ENCODE measurements at regions not wholly inside any gene's neighbourhood (a gene's known extent, or its start where the extent isn't known, plus 50 kb on each side); places are given as distances from the start of the nearest gene placed in this dataset.
"Not testable (repeated sequence)": the region's sequence is repeated elsewhere in the genome, so short reads cannot be mapped to it uniquely, and the experiment has no call there.

DNA sequence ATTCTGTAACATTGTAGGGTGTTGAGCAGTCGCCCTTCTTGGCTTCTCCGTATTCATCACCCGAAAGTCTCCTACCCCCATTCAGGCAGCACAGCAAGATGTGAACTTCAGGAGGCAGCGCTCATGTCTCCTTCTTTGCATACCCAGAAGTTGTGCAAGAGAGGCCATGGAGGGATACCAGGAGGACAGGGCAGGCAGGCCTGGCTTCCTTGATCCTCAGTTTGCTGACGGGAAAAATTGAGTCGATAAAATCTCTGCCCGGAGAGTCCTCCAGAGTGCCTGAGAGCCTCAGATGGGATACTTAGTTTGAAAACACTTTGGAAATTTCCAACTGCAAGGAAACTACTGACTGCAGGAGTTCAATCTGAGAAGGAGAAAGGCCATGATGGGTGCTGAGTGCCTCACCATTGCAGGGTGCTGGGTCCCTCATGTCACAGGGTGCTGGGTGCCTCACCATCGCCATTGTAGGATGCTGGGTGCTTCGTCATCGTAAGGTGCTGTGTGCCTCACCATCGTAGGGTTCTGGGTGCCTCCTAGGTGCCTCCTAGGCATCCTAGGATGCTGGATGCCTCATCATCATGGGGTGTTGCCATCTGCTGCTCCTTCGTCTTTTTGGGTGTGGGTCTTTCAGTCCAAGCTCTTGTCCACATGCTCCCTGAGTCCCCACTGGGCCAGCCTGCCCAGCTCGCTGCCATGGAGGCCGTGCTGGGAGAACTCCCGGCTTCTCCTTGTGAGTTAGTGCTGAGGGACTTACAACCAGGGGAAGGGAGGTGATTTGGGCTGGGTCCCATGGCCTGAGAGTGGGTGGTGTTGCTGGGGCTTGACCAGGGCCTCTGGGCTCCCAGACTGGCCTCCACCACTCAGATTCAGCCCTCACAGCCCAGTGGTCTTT, 162.4 kb downstream of the DDX1 start:
- no peak for DNase-seq

DNA sequence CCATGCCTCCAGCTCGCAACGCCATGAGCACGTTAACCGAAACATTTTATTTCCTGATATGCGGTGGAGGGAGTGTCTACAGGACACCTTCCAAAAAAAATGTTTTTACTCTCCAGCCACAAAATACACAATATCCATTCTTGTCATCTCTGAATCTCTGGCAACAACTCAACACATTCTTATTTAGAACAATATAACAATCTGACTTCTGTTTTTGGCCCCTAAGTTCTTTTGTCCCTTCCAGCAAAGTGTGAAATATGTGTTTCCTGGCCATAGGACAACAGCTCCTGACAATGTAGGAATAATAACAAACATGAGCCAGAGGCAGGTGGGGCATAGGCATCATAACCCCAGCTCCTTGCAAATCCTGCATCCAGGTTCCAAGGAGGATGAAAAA, 163.0 kb downstream of the DDX1 start:
- DNase-seq: no peak

DNA sequence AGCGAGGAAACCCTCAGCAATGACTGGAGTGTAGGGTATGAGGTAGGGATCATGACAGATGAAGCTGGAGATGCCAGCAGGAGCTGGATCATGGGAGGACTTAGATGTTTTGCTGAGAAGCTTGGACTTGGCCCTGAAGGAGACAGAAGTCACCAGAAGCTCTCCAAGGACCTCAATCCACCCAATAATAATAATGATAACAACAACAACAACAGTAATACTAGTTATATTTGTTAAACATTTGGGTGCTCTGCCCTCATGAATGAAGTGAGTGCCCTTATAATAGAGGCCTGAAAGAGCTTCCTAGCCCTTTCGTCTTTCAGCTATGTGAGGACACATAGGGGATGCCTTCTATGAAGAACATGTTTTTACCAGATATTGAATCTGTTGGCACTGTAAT, 163.9 kb downstream of the DDX1 start:
- DNase-seq: no peak

DNA sequence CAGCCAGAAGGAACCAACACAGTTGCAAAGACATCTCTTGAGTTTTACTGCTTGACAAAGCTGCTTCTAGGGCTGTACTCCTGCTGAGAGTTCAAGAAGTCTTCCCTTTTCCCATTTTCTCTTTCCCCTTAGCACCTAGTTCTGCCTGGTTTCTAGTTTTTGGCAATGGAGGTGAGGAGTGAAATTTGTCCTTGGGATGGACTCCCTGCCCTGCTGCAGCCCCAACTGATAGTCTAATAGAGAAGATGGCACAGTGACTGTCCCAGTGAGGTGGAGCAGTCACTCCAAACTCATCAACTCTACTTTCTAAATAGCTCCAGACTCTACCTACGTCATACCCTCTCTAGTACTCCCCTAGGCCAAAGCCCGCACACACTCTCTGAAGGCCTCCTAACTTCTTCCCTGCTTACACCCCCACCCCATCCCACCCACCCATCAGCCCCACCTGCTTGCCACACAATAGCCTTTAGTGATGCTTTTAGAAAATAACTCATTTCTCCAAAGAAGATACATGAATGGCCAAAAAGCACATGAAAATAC, 164.4 kb downstream of the DDX1 start:
- no peak for DNase-seq

DNA sequence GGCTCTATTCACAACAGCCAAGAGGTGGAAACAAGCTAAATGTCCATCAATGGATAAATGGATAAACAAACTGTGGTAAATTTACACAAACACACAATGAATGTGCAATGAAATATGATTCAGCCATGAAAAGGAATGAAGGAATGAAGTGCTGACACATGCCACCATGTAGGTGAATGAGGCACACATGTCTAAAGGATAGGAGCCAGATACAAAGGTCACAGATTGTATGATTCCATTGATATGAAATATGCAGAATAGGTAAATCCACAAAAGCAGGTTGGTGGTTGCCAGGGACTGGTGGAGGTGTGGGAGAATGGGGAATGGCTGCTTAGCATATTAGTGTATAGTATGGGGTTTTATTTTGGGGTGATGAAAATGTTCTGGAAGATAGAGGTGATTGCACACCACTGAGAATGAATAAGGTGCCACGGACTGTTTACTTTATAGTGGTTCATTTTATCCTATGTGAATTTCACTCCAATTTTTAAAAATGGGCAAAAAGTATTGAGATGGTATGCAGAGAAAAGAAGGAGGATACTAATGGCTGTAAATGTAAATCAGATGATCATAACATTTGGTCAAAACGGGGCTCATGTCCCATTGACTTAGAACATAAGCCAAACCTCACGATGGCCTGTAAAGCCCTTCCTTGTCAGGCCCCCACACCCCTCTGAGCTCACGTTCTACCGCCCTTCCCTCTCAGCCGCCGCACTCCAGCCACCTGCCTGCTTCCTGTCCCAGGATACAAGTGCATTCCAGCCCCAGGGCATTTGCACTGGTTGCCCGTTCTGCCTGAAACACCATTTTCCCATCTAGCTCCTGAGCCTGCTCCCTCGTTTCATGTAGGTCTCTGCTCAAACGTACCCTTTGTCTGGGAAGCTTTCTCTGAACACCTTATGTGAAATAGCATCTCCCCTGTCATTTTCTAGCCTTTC, 165.5 kb downstream of the DDX1 start:
- DNase-seq: no peak

DNA sequence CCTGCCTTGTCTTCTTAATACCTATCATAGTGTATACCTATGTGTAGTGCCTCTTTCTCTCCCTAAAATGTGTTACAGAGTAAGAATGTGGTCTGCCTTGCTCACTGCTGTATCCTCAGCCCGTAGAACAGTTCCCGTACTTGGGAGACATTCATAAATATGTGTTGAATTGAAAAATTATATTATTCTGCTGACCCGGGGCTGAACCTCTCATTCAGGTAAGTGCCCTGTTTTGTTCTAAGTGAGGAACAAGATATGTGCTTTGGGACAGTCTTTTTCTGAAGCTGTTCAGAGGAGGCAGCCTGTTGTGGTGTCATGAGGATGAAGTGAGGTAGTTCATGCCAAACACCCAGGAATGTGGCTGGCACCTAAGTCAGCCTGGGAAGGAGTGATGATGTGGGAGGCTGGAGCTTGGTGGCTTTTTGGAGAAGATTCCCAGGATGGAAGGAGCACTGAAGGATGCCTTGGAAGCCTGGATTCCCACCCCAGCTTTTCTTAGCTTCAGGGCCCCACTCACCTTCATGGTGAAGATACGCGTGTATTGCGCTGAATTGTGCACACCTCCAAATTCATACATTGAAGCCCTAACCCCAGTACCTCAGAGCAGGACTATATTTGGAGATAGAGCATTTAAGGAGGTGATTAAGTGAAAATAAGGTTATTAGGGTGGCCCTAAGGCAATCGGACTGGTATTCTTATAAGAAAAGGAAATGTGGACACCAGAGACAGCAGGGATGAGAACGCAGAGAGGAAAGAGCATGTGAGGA, 166.3 kb downstream of the DDX1 start:
- DNase-seq: no peak

DNA sequence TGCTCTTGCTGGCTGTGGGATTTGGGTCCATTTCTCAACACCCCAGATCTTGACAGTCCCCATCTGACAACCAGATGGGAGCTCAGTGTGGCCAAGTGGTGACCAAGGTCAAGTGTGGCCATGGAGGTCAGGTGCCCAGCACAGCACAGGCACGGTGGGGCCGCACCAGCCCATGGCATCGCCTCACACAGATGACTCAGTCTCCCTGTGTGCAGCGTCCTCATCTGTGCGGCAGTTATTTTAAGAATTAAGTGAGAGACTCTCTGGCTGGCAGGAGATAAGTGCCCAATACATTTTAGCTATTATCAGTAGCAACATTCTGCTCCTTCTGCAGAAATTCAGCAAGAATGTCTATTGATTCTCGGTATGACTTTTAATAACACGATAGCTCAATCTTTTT, 167.2 kb downstream of the DDX1 start:
- no peak for DNase-seq

DNA sequence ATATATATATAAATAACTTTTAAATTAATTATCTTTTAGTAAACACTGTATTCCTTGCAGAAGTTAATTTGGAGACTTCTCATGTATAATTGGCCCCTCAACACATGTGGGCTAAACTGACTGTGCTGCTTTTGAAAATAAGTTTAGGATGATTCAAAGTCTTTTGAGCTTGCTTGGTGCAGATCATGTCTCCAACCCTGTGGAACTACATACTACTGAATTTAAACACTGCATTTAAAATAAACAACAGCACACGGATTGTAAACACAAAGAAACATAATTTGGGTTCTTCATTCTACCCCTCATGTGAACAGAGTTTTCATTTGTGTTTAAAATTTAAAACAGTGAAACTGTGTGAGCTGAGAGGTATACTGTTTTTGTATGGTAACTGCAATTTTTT, 167.7 kb downstream of the DDX1 start:
- DNase-seq: no peak

DNA sequence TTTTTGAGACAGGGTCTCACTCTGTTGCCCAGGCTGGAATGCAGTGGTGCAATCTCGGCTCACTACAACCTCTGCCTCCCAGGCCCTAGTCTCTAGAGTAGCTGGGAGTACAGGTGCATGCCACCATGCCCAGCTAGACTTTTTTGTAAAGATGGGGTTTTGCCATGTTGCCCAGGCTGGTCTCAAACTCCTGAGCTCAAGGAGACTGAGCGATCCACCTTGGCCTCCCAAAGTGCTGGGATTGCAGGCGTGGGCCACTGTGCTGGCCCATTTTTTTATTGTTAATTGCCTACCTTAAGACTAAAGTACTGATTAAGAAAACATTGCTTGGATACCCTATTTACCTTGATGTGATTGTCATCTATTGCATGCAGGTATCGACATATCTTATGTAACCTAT, 168.1 kb downstream of the DDX1 start:
- DNase-seq: not testable (repeated sequence)

DNA sequence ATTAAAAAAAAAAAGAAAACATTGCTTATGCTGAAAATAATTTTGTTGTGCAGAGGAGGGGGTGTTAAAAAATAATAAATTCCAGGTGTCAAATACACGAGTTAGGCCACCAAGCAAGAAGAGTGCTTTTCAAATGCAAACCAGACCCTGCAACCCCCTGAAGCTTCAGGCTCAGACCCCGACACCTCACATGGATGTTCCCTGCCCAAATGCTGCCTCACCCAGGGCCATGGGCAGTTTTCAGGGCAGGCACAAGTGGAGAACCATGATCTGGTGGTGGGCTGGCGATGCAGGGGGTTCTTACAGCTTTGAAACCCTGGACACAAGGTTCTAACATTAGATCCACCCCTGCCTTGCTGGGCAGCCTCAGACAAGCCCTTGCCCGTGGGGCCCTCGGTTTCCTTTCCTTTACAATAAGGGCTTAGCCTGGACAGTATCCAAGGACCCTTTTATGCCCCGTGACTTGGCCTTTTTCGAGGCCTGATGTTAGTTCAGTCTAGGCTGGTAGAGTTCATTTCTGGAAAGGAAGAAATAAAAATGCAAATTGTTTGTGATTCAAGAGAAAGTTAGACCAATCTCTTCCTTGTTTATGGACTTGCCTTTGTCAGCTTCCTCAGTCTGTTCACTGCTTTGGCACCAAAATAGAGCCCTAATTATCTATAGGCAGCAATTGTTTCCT, 168.7 kb downstream of the DDX1 start:
- no peak for DNase-seq

DNA sequence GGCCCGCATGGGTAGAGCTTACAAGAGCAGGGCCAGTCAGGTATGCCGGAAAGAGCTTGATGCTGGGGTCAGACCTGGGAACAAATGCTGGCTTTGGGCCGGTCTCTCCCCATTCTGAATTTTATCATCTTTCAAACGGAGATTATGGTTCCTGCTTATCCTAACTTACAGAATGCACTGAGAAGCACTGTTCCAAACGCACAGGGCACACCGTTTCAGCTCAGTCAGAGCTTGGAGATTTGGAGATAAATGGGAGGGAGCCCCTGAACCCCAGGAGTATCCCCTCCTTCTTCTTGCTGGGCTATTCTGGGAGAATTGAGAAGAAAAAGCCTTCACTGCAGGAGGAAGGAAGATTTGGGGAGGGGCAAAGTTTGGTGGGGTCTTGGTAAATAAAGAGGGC, 169.4 kb downstream of the DDX1 start:
- no peak for DNase-seq

DNA sequence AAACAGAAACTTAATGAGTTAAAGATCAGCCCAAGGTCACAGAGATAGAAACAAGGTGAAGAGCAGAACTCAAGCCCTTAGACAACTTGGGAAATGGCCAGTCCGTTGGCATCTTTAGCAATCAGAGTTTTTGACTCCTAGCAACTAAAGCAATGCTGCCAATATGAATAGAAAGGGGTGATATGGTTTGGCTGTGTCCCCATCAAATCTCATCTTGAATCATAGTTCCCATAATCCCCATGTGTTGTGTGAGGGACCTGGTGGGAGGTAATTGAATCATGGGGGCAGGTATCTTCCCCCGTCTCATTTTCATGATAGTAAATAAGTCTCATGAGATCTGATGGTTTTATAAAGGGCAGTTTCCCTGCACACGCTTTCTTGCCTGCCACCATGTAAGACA, 170.2 kb downstream of the DDX1 start:
- no peak for DNase-seq

DNA sequence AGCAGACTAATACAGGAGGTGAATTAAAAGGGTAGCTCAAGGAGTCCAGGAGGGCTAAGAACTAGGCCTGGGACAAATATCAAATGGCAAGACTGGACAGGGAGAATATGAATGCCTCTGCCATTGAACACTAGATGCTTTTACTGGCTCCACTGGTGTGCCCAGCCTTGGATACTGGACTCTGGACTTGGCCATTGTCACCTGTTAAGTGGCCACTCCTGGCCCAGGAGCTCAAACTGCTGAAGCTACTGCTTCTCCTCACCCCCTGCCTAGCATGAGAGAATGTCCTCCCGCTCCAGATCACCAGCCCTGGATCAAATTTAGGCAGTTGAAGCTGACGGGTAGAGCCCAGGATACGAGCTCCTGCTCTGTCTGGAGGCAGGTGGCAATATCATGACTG, 170.8 kb downstream of the DDX1 start:
- DNase-seq: no peak

DNA sequence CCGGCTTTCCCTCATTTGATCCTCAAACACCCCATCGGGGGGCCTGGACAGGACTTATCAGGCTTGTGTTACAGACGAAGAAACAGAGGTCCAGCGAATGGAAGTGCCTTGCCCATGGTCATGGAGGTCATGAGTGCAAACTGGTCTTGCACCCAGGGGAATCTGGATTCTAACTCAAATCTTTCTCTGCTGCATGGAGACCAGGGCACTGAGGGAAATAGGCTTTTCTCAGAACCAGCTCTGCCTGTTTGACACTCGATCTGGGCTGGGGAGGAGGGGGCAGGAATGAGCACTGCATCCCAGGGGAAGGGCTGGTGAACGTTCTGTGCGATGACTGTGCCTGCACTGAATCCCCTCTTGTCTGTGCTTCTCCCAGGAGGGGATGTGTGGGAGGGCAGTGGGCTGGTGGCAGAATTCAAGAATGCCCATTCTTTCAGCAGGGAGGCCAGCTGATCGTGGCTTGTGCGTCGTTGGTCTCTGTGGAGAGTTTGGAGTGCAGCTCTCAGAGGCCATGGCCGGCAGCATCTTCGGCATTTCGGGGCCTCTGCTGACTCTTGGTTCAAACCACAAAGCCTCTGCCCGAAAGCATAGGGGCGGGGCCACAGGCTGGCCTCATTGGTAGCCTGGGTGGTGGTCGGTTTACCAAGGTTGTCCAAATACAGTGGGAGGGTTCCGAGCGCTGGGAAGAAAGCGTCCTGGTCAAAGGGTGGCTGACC, 171.6 kb downstream of the DDX1 start:
- DNase-seq: no peak

DNA sequence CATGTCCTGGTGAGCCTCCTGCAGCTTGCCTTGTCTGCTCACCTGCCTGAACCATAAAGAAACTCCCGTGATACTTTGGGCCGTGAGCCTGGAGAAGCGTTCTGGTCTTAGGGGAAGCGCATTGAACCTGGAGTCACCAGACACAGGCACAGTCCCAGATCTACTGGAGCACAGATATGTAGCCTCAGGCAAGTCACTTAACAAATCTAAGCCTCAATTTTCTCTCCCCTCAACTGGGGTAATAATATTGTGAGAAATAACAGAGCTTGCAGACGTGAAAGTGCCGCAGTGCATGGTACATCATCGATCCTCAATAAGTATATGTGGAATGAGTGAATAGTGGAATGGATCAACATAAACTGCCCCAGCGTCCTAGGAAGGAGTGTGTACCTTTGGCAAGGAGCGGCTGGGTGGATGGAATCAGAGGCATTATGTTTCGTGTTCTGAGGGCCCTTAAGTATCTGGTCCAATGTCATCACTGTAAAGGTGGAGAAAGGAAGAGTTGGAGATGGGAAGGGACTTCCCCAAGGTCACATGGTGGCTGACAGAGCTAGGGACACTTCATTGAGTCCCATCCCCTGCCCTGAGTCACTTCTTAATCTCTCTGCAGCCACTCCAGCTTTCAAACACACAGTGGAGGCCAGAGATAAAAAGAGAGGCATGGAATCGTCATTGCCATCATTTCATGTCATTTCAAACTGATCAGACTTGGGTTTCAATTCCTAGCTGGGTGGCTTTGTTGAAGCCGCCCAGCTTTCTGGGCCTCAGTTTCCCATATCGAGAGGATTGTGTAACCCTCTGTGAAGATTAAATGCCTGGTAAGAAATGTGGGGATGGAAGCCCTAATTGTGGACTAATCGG, 172.4 kb downstream of the DDX1 start:
- no peak for DNase-seq

DNA sequence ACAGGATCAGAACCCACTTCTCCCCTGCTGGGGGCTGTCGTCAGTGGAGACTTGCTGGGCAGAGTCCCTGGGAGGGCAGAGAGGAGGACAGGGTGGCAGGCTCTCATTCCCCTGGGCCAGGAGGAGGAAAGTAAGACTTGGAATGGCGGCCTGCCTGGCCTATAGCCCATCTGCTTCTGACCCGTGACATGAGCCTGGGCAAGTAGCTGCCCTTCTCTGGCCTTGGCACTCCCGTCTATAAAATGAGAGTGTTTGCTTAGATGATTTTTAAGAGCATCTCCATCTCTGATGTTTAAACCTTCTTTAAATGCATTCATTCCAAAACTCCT, 173.0 kb downstream of the DDX1 start:
- no peak for DNase-seq

DNA sequence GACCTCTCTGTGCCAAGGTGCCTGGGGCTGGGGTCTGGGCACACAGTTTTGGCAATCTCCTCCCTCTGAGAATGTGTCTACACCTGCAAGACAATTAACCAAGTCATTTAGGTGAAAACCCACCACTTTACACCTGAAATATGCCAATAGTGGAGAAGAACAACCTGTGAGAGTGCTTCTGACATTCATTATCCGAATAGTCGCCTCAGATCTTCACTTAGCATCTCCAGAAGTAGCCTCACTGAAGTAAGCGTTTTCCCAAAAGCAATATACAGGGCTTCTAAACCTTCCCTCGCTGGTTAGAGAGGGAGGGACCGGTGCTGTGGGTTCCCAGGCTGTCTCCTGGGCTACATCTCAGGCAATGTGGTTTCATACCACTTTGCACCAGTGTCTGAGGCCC, 173.5 kb downstream of the DDX1 start:
- no peak for DNase-seq

DNA sequence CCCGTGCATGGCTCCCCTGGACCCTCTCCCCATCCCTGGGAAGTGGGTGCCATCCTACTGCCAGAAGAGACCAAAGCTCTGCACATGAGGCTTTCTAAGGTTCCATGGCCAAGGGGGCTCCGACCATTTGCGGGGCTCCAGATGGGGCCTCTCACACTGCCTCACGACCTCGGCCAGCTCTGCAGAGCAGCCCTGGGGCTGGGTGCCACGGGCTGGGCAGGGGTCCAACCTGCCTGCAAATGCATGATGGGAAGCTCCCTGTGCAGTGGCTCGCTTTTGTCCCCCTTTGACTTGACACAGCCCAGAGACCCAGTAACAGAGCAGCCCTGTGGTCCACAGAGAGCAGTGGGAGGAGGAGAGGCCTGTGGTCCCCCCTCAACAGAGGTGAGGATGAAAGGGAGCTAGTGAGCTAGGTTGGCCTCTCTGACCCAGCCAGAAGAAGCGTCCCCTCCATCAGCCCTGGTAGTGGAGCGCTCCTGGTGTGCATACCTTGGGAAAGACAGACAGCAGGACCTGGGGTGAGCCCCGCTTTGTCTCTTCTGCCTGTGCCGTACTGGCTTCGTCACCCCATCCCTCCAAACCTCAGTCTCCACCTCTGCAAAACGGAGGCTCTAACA, 174.1 kb downstream of the DDX1 start:
- no peak for DNase-seq

DNA sequence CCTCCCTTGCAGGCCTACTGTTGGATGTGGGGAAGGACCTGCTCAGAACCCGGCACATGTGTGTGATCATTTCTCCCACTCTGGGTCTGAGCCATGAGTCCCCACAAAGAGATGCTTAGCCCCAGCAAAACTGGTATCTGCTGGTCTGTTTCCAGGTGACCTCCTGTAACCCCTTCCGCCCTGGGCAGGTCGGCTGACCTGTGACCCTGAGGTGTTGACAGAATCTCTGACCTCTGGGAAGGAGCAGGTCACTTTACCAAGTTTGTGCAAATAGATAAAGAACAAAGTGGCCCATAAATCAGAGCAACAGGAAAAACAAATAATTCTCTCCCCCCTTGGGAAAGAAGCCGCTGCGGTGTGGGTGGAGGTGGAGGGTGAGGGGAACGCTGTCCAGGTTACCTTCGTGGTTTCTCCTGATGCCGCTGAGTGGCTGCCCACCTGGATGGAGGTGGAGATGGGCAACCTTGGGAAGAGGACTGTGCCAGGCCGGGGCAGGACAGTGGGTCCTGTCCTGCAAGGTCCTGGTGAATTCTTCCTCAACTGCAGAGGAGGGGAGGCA, 174.0 kb upstream of the MYCN start:
- no peak for DNase-seq
